Mesenchymal stem cell (in vitro differentiated cells and primary cell): ENCODE measurements at regions not wholly inside any gene's neighbourhood (a gene's known extent, or its start where the extent isn't known, plus 50 kb on each side); places are given as distances from the start of the nearest gene placed in this dataset.
A peak's percentile ranks its signal among the peaks of the same experiment; 100 is the strongest.

Source experiments
- DNase-seq: peaks from one replicate; pipeline ENCODE4 v3.0.0-alpha.2; 2013
- H2AFZ ChIP-seq: one replicate; pipeline ENCODE4 v1.6.1; 2013; ENCODE audit warnings: low read depth, mild to moderate bottlenecking, control low read depth, inconsistent platforms, low read length, moderate library complexity
- H2AK5ac ChIP-seq: 2 replicates; pipeline ENCODE4 v1.6.1; 2013; ENCODE audit warnings: low read length, moderate library complexity, mild to moderate bottlenecking, inconsistent platforms; ENCODE audit not compliant: severe bottlenecking
- H2BK120ac ChIP-seq: one replicate; pipeline ENCODE4 v1.6.1; 2013; ENCODE audit warnings: low read depth, mild to moderate bottlenecking, inconsistent platforms, low read length, moderate library complexity
- H2BK12ac ChIP-seq, 2 experiments: one replicate each; pipeline ENCODE4 v1.6.1; 2013; ENCODE audit warnings: inconsistent platforms in 2 of 2, low read length in 2 of 2, mild to moderate bottlenecking in 2 of 2, moderate library complexity in 2 of 2, control low read depth in 1 of 2
- H2BK15ac ChIP-seq: one replicate; pipeline ENCODE4 v1.6.1; 2013; ENCODE audit warnings: mild to moderate bottlenecking, low read depth, inconsistent platforms; ENCODE audit not compliant: poor library complexity, severe bottlenecking
- H2BK5ac ChIP-seq: 2 replicates; pipeline ENCODE4 v1.6.1; 2013; ENCODE audit warnings: low read depth, mild to moderate bottlenecking, low read length, control low read depth, inconsistent platforms; ENCODE audit not compliant: poor library complexity, severe bottlenecking
- H3K14ac ChIP-seq, 2 experiments: one replicate each; pipeline ENCODE4 v1.6.1; 2013; ENCODE audit warnings: inconsistent platforms in 2 of 2, low read length in 2 of 2, control low read depth in 1 of 2, mild to moderate bottlenecking in 1 of 2, moderate library complexity in 1 of 2
- H3K18ac ChIP-seq, 2 experiments: one replicate each; pipeline ENCODE4 v1.6.1; 2013; ENCODE audit warnings: inconsistent platforms in 2 of 2, low read length in 2 of 2, control low read depth in 1 of 2, low read depth in 1 of 2, mild to moderate bottlenecking in 1 of 2
- H3K23ac ChIP-seq, 2 experiments: one replicate each; pipeline ENCODE4 v1.6.1; 2013; ENCODE audit warnings: inconsistent platforms in 2 of 2, low read length in 2 of 2, mild to moderate bottlenecking in 2 of 2, moderate library complexity in 2 of 2, control low read depth in 1 of 2
- H3K27ac ChIP-seq: 2 replicates; pipeline ENCODE4 v1.5.1; 2013; ENCODE audit warnings: mild to moderate bottlenecking, moderate library complexity, low read length, control low read depth, inconsistent platforms; ENCODE audit not compliant: poor library complexity, severe bottlenecking
- H3K27me3 ChIP-seq, 2 experiments: 2 replicates each; pipeline versions ENCODE4 v1.6.1 to v1.7.0; 2013; ENCODE audit warnings: low read length in 2 of 2, mild to moderate bottlenecking in 2 of 2, moderate library complexity in 2 of 2, control low read depth in 1 of 2, inconsistent platforms in 1 of 2; ENCODE audit not compliant: control insufficient read depth in 1 of 2, insufficient read depth in 1 of 2
- H3K36me3 ChIP-seq, 2 experiments: 2 replicates each; pipeline versions ENCODE4 v1.6.1 to v1.7.0; 2013; ENCODE audit warnings: low read length in 2 of 2, control low read depth in 1 of 2, inconsistent platforms in 1 of 2, low read depth in 1 of 2, mild to moderate bottlenecking in 1 of 2; ENCODE audit not compliant: insufficient read depth in 2 of 2, control insufficient read depth in 1 of 2
- H3K4ac ChIP-seq, 2 experiments: one replicate each; pipeline ENCODE4 v1.6.1; 2013; ENCODE audit warnings: inconsistent platforms in 2 of 2, low read length in 2 of 2, mild to moderate bottlenecking in 2 of 2, moderate library complexity in 2 of 2, control low read depth in 1 of 2, low read depth in 1 of 2
- H3K4me1 ChIP-seq: 2 replicates; pipeline ENCODE4 v1.6.1; 2013; ENCODE audit warnings: low read depth, low read length, control low read depth; ENCODE audit not compliant: control insufficient read depth, insufficient read depth
- H3K4me2 ChIP-seq: 2 replicates; pipeline ENCODE4 v1.6.1; 2013; ENCODE audit warnings: low read length, mild to moderate bottlenecking, inconsistent platforms; ENCODE audit not compliant: poor library complexity, severe bottlenecking
- H3K4me3 ChIP-seq, 2 experiments: 2 replicates each; pipeline versions ENCODE4 v1.5.1 to v1.7.0; 2013; ENCODE audit warnings: low read length in 2 of 2, mild to moderate bottlenecking in 2 of 2, control low read depth in 1 of 2, low read depth in 1 of 2; ENCODE audit not compliant: insufficient read depth in 1 of 2
- H3K79me1 ChIP-seq: replicated peaks from 2 replicates; pipeline ENCODE4 v1.6.1; 2013; ENCODE audit warnings: mild to moderate bottlenecking, control low read depth, low read length, inconsistent platforms; ENCODE audit not compliant: poor library complexity, severe bottlenecking
- H3K9ac ChIP-seq: 2 replicates; pipeline ENCODE4 v1.7.0; 2013; ENCODE audit warnings: mild to moderate bottlenecking, low read length, moderate library complexity
- H3K9me3 ChIP-seq: 2 replicates; pipeline ENCODE4 v1.7.0; 2013; ENCODE audit warnings: mild to moderate bottlenecking, low read length; ENCODE audit not compliant: control insufficient read depth
- H4K8ac ChIP-seq: one replicate; pipeline ENCODE4 v1.6.1; 2013; ENCODE audit warnings: inconsistent platforms, mild to moderate bottlenecking, low read length, moderate library complexity
- H4K91ac ChIP-seq: one replicate; pipeline ENCODE4 v1.6.1; 2013; ENCODE audit warnings: mild to moderate bottlenecking, low read length, inconsistent platforms
- WGBS: methylation state at CpG from one replicate; pipeline ENCODE4 v1.1.7; 2013; ENCODE audit warnings: mixed read lengths; 5-methylcytosine and 5-hydroxymethylcytosine counted together

DNA sequence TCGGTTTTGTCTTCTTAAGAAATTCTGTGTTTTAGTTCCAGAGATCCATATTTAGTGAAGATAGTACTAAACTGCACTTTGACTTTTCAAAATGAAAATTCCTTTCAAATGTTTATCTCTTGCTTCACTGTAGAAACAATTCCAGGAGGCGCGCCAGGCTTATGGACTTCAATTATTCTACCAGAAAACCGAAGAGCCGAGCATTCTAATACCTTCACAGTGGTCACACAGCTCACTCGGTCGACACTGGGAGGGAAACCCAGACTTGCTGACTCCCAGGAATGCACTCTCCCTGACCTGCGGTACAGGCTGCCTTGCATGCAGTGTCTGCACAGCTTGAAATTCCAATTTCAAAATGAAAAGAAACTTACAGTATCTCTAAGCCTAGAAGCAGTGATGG lies 119.9 kb upstream of the PIEZO2 start:
- H4K8ac ChIP-seq = no peak overlapping the region
- peak overlapping the region; percentile 10 for H3K9ac ChIP-seq
- WGBS = 79% methylated on average over 7 of the region's 8 CpGs
- H3K23ac ChIP-seq = no peak overlapping the region
- H3K27me3 ChIP-seq = no peaks in the 10 kb centered on the region
- H2AFZ ChIP-seq = no peak overlapping the region
- no peak overlapping the region for H2BK15ac ChIP-seq
- H3K4me2 ChIP-seq = no peak overlapping the region
- no peaks in the 10 kb centered on the region for H3K36me3 ChIP-seq
- H2AK5ac ChIP-seq = no peak overlapping the region
- H2BK12ac ChIP-seq = no peak overlapping the region
- no peak for DNase-seq
- peak overlapping the region in 1 of 2 experiments; percentile 52 for H3K4me3 ChIP-seq
- no peak overlapping the region for H3K4ac ChIP-seq
- no peak overlapping the region for H4K91ac ChIP-seq
- H3K14ac ChIP-seq = no peak overlapping the region
- no peaks in the 10 kb centered on the region for H3K79me1 ChIP-seq
- no peak overlapping the region for H3K27ac ChIP-seq
- H2BK5ac ChIP-seq = no peak overlapping the region
- no peak overlapping the region for H3K18ac ChIP-seq
- H3K9me3 ChIP-seq = peaks cover under 1% of the 10 kb centered on the region
- H2BK120ac ChIP-seq = no peak overlapping the region
- peaks cover 1% of the 10 kb centered on the region for H3K4me1 ChIP-seq

DNA sequence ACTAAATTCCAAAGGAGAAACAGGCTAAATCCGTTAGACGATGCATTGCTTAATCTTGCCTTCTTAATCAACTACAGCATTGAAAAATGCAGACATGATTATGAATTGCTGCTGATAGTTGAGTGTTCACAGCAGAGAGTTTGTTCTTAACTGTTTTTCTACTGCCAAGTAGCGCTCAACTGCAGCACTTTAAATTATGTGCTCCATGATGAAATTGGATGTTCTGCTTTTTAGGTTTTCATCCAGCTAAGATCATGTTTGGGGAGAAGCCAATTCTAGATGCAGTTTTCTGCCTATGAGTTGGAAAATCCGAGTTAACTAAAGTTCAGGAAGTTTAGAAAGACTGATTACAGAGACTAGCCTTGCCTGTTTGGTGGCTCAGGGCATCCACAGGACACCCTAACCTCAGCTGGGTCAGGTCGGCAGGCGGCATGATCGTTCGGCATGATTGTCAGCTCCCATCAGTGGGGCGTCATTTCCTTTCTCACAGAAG lies 119.4 kb upstream of the PIEZO2 start:
- 95% methylated on average over 6 of the region's 9 CpGs for WGBS
- no peak overlapping the region for H3K4ac ChIP-seq

DNA sequence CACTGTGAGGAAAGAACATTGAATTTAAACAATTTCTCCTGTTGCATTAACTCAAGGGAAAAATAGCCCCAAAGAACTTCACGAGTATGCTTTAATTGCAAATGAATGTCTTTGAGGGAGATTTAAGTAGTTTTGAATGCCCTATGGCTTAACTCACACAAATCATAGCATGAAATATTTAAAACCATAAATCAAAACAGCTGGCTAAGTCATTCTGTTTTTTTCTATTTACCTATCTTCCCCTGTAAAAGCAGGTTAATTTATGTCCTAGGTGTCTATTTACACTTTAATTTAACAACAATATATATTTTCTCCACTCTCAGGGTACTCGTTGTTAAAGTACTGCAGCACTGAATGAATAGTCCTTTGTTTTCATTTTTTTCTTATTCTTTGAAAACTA lies 118.8 kb upstream of the PIEZO2 start:
- Histone ChIP-seq H3K36me3 (no peaks in the 10 kb centered on the region), H2AK5ac (no peak overlapping the region), H2BK15ac (no peak overlapping the region), H3K9me3 (peaks cover 8% of the 10 kb centered on the region), H3K4me2 (no peak overlapping the region), H3K27ac (no peak overlapping the region), H3K18ac (no peak overlapping the region), H3K27me3 (no peaks in the 10 kb centered on the region), H3K4ac (no peak overlapping the region), H2BK12ac (no peak overlapping the region), H2BK120ac (no peak overlapping the region), H3K4me3 (peak overlapping the region in 1 of 2 experiments; percentile 52), H3K79me1 (no peaks in the 10 kb centered on the region), H2AFZ (no peak overlapping the region), H3K23ac (no peak overlapping the region), H4K8ac (no peak overlapping the region), H4K91ac (no peak overlapping the region), H3K4me1 (peaks cover 1% of the 10 kb centered on the region), H3K9ac (peak overlapping the region; percentile 10), H3K14ac (no peak overlapping the region), H2BK5ac (no peak overlapping the region)
- no CpG with 5 or more reads among the region's 2 CpGs for WGBS
- DNase-seq = no peak

More for the DNA sequence above, 119.4 kb upstream of the PIEZO2 start:
- Histone ChIP-seq H3K14ac (no peak overlapping the region), H2AK5ac (no peak overlapping the region), H2BK12ac (no peak overlapping the region), H3K4me1 (peaks cover 1% of the 10 kb centered on the region), H3K79me1 (no peaks in the 10 kb centered on the region), H3K36me3 (no peaks in the 10 kb centered on the region), H3K9ac (peak overlapping the region; percentile 10), H2BK5ac (no peak overlapping the region), H2BK120ac (no peak overlapping the region), H2BK15ac (no peak overlapping the region), H3K27ac (no peak overlapping the region), H3K9me3 (peaks cover 5% of the 10 kb centered on the region), H4K8ac (no peak overlapping the region), H3K4me2 (no peak overlapping the region), H3K18ac (no peak overlapping the region), H3K4me3 (peak overlapping the region in 1 of 2 experiments; percentile 52), H2AFZ (no peak overlapping the region), H3K27me3 (no peaks in the 10 kb centered on the region), H3K23ac (no peak overlapping the region), H4K91ac (no peak overlapping the region)
- DNase-seq = no peak

DNA sequence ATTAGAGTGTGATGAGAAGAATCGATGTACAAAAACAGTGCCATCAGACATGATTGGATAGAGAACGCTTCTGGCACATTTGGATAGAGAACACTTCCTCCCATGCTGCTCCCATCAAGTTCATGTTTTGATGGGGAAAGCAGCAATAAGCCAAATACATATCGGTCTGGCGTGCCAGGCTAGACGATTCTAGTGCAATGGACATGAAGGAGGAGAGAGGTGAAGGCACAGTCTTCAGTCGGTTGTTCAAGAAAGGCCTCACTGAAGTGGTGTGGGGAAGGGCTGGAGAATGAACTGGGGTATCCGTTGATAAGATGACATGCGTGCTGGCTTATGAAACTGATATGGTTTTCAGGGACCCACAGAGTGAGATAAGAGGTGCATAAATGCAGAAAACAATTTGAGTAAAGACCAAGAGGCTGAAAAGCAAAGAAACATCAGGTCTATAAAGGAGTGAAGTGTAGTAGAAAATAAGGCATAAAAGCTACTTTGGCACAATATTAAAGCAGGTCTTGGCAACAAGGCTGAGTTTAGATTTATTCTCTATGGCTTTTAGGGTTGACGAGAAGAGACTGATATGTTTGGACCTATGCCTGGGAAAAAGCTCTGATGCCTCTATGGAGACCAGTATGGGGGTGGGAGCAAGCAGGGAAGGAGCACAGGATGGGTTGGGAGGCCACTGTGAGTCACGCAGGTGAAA lies 117.6 kb upstream of the PIEZO2 start:
- 93% methylated on average over 10 of the region's 10 CpGs for WGBS
- no peak overlapping the region for H3K18ac ChIP-seq
- H2BK15ac ChIP-seq = no peak overlapping the region
- H3K4me3 ChIP-seq = no peak overlapping the region
- H2BK12ac ChIP-seq = no peak overlapping the region
- DNase-seq = no peak
- no peaks in the 10 kb centered on the region for H3K79me1 ChIP-seq
- H3K9ac ChIP-seq = no peak overlapping the region
- peaks cover 1% of the 10 kb centered on the region for H3K4me1 ChIP-seq
- H3K4ac ChIP-seq = no peak overlapping the region
- H3K14ac ChIP-seq = no peak overlapping the region
- H4K91ac ChIP-seq = no peak overlapping the region
- no peak overlapping the region for H3K23ac ChIP-seq
- H4K8ac ChIP-seq = no peak overlapping the region
- H3K27me3 ChIP-seq = no peaks in the 10 kb centered on the region
- H3K27ac ChIP-seq = no peak overlapping the region
- H2BK5ac ChIP-seq = no peak overlapping the region
- H2BK120ac ChIP-seq = no peak overlapping the region
- H3K4me2 ChIP-seq = no peak overlapping the region
- H3K36me3 ChIP-seq = no peaks in the 10 kb centered on the region
- H2AFZ ChIP-seq = no peak overlapping the region
- H3K9me3 ChIP-seq = peaks cover 8% of the 10 kb centered on the region
- H2AK5ac ChIP-seq = no peak overlapping the region
